GM18858 (cell line): ENCODE measurements at regions not wholly inside any gene's neighbourhood (a gene's known extent, or its start where the extent isn't known, plus 50 kb on each side); places are given as distances from the start of the nearest gene placed in this dataset.
"Not testable (repeated sequence)": the region's sequence is repeated elsewhere in the genome, so short reads cannot be mapped to it uniquely, and the experiment has no call there.

Source experiments
- ATAC-seq: cut with Tn5 transposase; IDR thresholded peaks from one replicate; pipeline ENCODE4 v1.9.1; 2021; ENCODE audit not compliant: unreplicated experiment

DNA sequence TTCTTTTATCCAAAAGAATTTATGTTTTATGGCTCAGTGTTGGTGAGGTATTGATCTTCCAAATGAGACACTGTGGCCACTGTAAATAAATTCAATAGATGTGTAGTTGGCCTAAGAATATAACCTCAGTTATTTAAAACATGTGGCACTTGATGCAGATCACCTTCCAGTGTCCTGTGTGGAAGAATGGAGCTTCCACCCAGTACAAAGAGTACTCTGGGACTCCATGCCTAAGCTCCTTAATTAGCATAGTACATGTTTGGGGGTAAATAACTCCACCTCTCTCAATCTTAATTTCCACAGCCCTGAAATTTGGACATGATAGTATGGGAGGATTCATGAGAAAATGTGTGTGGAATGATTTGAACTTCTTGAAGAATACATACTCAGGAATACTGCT lies 105.7 kb downstream of the SPDYE17 start:
- ATAC-seq = not testable (repeated sequence)

- not testable (repeated sequence) for ATAC-seq
Observed at GRCh38 chr7:76924756-76925155, 107.4 kb downstream of the SPDYE17 start.

DNA sequence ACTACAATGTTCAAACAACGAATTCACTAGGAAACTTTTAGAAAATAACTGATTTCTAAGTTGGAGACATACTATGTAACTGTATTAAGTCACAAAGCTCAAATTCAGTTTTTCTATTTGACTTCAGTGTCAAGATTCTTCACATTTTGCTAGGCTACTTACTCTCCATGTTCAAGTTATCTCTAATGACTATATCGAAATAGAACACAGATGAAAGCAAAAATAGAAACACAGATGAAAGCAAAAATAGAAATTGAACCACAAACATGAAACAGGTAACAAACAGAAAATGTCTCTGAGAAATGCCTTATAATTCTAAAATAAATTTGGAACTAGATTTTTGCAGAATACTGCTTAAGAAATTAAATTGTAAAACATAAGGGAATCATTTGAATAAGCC lies 113.5 kb downstream of the SPDYE17 start:
- ATAC-seq = not testable (repeated sequence)

DNA sequence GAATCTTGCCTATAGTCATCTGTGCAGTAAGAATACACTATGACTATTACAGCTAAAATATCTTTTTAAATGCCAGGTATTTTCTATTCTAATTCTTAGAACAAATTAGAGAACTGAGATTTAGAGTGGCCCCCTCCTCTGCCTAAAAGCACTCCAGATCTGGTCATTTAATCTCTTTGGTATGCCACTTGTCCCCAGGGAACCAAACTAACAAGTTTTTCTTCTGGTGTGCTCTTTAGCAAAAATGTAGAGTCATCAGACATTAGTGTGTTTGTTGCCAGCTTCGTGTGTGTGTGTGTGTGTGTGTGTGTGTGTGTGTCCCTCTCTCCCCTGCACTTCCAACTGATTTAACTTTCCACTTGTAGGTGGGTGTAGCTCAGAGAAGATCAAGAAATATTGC lies 117.8 kb downstream of the SPDYE17 start:
- not testable (repeated sequence) for ATAC-seq

- not testable (repeated sequence) for ATAC-seq
Observed at GRCh38 chr7:76912011-76912814, 119.9 kb downstream of the SPDYE17 start.

DNA sequence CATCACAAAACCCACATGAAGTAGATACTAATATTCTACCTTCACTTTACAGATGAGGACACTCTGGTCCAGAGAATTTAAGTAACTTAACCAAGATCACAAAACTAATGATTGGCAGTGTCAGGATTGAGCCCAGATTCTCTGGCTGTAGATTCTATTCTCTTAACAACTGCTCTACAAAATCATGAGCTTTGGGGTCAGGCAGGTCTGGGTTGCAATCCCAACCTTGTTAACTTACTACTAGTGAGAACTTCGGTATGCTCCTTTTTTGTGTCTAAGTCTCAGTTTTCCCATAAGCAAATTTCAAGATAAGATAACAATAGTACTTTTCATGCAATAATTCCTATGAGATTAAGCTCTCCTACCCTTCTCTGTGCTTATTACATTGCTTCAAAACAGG lies 127.5 kb downstream of the SPDYE17 start:
- ATAC-seq = not testable (repeated sequence)

DNA sequence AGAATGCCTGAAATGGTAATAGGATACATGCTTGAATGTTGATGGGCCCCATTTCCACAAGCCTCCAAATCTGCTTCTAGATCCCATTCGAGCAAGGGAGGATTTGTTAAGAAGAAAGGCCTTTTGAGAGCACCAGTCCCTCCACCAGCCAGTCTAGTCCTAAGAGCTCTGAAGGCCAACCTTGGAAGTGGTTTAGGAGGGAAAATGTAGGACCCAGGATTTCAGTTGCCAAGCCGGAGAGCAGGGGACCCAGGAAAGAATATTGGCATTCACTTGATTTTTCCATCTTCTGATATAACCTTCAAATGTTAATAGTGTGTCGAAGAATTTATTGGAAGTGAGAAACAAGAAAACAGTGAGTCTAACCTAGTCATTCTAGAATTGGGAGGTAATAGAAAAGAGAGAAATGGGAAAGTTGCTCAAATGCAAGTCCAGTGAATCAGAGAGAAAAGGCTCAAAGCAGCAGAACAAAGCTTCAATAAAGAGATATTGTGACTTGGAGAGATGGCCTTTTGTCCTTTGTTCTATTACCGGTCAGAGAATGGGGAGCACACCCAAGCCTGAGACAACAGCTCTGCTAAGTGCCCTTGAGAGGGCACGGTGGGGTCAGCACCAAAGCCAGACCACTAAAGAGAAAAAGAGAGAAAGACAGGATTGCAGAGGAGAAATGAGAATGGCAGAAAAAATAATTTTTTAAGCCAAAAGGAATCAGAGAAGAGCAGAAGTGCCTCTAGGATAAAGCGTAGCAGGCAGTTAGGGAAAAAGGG lies 130.0 kb downstream of the SPDYE17 start:
- not testable (repeated sequence) for ATAC-seq

- ATAC-seq = not testable (repeated sequence)
Observed at GRCh38 chr7:76898807-76899206, 133.4 kb downstream of the SPDYE17 start.

GRCh38 chr7:76897007-76897406 lies 135.2 kb downstream of the SPDYE17 start:
- not testable (repeated sequence) for ATAC-seq

- not testable (repeated sequence) for ATAC-seq
Observed at GRCh38 chr7:76895696-76896095, 136.5 kb downstream of the SPDYE17 start.

DNA sequence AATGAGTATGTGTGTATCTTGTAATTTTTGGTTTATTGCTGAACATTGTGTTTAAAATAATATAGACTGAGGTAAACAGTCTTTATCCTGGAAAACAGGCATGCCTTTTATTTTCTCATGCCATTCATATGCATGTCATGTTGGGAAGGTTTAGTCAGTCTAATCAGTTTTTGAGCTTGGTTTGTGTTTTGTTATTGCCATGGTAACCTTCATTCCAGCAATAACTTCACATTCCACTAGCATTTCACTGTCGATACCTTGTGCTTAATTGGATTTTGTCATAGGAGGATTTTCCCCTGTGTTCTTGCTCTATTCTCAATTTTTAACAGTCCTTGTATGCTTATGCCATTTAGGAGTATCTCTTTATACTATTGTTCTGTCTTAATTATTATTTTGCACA lies 140.4 kb downstream of the SPDYE17 start:
- not testable (repeated sequence) for ATAC-seq

DNA sequence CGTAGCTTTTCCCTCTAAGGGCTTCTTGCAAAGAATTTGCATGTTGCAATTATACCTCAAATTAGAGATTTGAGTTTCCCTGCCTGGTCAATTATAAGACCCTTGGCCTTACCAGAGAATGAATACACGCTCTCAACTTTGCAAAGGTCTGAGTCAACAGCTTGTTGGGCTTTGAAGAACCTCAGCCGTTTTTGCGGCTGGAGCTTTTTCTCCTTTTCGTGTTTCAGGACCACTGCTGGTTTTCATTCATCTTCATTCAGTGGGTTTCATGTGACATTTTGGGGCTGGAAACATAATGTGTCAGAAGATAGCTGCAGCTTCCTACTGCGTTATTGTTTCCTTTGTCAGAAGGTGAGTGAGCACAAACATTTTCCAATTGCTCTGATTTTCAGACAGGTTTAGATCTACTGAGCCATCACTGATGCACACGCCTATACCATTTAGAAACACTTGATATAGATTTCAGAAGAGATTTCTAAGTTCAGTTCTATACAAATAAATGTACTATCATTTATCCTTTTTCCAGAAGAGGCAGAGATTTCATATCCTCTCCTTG lies 152.3 kb downstream of the SPDYE17 start:
- not testable (repeated sequence) for ATAC-seq

DNA sequence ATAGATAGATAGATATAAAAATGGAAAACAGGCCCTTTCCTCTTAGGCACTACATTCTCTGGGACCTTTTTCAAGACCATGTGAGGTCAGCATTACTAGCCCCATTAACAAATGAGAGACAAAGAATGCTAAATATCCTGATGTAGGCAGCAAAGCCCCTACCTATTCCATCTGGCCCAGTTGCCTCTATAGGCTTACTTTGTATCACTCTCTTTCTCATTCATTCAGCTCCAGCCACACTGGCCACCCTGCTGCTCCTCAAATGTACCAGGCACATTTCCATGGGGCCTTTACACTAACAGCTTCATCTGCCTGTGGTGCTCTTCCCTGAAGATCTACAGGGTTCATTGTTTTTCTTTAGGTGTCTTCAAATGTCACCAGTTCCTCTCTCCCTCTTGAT lies 156.4 kb downstream of the SPDYE17 start:
- ATAC-seq = not testable (repeated sequence)

DNA sequence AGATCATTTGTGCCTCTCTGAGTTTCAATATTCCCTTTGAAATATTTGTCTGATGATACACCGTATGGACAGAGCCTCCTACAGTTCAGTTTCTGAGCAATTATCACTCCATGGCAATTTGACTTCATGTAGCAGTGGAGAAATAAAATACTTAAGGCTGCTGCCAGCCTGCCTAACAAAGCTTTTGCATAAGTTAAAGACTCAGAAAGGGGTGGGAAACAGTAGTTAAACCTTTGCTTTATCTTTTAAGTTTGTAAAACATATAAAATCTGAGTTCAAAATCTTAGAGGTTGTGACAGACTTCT lies 161.7 kb downstream of the SPDYE17 start:
- not testable (repeated sequence) for ATAC-seq

DNA sequence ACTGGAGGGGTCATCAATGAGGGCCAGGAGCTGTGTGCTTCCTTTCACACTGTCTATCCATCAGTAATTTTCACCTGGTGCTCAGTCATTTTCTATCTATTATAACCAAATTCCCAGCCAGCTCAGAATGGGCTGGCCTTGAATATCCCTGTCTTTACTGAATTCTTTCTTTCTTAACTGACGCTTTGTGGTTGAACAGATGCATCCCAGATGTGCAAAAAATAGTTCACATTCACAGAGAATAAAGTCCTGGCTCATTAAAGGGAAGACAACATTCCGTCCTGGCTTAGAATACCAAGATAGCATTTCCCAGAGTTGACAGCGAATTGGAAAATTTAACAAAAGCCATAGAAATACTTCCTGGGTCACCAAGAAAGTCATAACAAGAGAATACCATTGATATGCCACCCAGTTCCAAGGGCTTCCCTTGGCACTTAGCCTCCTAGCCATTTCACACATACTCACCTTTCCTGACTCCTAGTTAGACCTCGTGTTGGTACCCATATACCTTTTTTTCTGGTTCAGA lies 164.7 kb downstream of the SPDYE17 start:
- not testable (repeated sequence) for ATAC-seq

DNA sequence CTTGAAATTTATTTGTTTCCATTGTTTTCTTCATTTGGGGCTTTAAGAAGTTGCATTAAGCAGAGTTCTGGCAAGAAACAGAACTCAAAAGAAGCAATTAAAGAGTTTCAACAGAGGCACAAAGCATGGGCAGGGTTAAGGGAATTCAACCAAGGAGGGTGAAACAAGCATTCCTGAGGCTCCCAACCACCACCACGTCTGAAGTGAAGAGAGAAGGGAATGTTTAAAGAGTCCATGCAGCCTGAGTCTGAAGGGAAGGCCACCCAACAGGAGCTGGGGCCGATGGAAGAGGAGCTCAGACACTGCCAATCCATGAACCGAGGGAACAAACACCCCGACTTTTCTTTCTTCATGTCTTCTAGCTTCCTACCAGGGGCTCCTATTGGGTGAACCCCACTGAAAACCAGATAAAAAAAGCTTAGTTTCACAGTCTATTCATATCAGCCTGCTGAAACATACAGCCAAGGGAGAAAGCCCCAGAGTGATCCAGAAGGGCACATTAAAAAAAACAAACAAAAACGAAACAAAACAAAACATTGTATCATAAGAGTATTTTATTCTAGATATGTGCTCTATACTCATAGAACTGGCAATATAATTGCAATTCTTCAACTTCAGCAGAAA lies 168.9 kb downstream of the SPDYE17 start:
- ATAC-seq = not testable (repeated sequence)

DNA sequence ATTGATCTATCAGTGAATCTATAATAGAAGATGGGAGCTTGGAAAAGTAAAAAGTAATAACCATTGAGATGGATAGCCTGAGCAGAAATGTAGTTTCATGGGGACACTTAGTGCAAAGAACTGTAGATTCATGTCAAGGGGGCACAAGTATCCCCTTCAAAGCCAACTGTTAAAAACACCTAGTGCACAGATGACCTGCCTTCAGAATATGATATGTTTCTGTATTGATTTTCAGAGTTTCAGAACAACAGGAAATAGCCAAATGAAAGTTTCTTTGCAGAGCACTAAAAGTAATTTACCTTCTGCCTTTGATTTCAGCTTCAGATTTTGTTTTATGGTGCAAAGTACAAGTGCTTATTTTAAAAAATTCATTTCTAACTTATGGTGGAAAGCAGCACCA lies 169.9 kb downstream of the SPDYE17 start:
- not testable (repeated sequence) for ATAC-seq

DNA sequence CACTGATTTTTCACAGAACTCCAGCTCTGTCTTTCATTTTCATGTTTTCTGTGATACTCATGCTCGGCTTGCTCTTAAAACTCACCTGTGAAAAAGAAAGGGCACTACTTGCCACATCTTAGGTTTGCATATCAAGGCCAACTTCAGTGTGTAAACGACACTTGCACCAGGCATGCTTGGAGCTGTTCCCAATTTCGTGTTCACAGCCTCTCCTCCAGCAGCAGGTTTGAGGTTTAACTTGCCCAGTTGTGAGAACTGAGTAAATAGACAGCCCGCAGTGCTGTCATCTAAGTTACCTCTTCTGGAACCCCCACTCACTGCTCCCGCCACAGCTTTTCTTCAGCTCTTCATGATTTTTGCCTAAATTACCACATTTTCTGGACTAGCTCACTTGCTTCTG lies 172.2 kb downstream of the SPDYE17 start:
- not testable (repeated sequence) for ATAC-seq

GRCh38 chr7:76854631-76855030 lies 177.5 kb downstream of the SPDYE17 start:
- not testable (repeated sequence) for ATAC-seq

DNA sequence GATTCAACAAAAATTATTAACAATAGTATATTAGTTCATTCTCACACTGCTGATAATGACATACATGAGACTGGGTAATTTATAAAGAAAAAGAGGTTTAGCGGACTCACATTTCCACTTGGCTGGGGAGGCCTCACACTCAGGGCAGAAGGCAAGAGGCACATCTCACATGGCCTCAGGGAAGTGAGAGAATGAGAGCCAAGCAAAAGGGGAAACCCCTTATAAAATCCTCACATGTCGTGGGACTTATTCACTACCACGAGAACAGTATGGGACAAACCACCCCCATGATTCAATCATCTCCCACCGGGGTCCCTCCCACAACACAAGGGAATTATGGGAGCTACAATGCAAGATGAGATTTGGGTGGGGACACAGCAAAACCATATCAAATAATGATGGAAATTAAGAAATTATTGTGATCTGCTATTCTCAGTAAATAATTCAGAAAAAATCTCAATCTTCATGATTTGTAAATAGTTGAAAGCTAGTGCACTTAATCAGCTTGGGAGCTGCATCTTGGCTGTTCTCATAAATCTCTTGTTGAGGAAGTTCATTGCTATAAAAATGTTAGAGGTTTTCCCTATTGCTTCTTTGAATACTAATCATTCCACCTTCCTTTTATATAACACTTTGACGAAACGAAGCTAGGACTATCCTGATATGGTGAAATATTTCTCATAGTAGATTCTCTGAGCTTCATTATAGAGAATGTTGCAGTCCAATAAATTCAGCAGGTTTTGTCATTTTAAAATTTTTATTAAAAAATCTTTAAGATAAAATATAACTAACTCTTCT lies 179.2 kb downstream of the SPDYE17 start:
- not testable (repeated sequence) for ATAC-seq
